Left ventricle myocardium inferior (tissue), 1 donor: ENCODE measurements at regions not wholly inside any gene's neighbourhood (a gene's known extent, or its start where the extent isn't known, plus 50 kb on each side); places are given as distances from the start of the nearest gene placed in this dataset.

Source experiments
- DNase-seq: peaks from one replicate; pipeline ENCODE4 v3.0.0-alpha.2; 2020
- H3K27ac ChIP-seq: fragments of 200-600 bp; replicated peaks from 2 replicates; pipeline ENCODE4 v1.8.0; 2021
- H3K27me3 ChIP-seq: fragments of 200-600 bp; 2 replicates; pipeline ENCODE4 v1.8.0; 2021; ENCODE audit warnings: low read depth
- H3K36me3 ChIP-seq: fragments of 200-600 bp; 2 replicates; pipeline ENCODE4 v1.8.0; 2021
- H3K4me1 ChIP-seq: fragments of 200-600 bp; 2 replicates; pipeline ENCODE4 v1.8.0; 2021
- H3K4me3 ChIP-seq: fragments of 200-600 bp; 2 replicates; pipeline ENCODE4 v1.8.0; 2021; ENCODE audit warnings: mild to moderate bottlenecking, moderate library complexity
- H3K9me3 ChIP-seq: fragments of 200-600 bp; replicated peaks from 2 replicates; pipeline ENCODE4 v1.8.0; 2021
- intact Hi-C: fragments of 100-400 bp; cut with micrococcal nuclease; formaldehyde crosslinking; loops from one replicate; pipeline ENCODE4 v1.11.0; 2022
- TF ChIP-seq, protein P1 (sequence below): fragments of 200-600 bp; IDR thresholded peaks from 2 replicates; pipeline ENCODE4 v1.8.0; 2021; ENCODE audit warnings: antibody characterized with exemption, mild to moderate bottlenecking, borderline replicate concordance
- donor health status: DM: no; HTN: yes; CAD: no; lungs with severe emphysema.

DNA sequence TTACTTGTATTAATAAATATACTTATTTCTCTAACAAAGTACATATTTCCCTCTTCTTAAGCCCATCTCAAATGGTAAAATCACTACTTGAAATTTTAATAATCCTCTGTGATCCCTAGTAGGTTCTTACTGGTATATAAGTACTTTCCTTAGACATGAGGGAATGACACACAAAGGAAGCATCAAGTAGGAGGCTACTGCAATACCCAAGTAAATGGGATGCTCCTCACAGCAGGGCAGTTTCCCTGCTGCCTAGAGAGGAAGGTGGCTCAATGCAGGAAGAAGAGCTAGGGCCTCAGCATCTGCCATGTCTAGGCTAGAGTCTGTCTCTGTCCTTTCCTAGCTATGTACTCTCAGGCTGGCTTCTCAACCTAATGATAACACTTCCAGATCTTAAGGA lies 122.1 kb upstream of the DIPK2B start:
- intact Hi-C loops: loop anchor here (10.0 kb wide), 1 partner anchor 1062 kb away; no protein-coding TSS in a partner anchor
- DNase-seq: no peak
- Histone ChIP-seq H3K36me3 (no peaks in the 10 kb centered on the region), H3K27me3 (no peaks in the 10 kb centered on the region), H3K4me3 (no peak overlapping the region), H3K27ac (no peak overlapping the region), H3K9me3 (no peaks in the 10 kb centered on the region), H3K4me1 (no peaks in the 10 kb centered on the region)
- TF ChIP-seq, protein P1, sequence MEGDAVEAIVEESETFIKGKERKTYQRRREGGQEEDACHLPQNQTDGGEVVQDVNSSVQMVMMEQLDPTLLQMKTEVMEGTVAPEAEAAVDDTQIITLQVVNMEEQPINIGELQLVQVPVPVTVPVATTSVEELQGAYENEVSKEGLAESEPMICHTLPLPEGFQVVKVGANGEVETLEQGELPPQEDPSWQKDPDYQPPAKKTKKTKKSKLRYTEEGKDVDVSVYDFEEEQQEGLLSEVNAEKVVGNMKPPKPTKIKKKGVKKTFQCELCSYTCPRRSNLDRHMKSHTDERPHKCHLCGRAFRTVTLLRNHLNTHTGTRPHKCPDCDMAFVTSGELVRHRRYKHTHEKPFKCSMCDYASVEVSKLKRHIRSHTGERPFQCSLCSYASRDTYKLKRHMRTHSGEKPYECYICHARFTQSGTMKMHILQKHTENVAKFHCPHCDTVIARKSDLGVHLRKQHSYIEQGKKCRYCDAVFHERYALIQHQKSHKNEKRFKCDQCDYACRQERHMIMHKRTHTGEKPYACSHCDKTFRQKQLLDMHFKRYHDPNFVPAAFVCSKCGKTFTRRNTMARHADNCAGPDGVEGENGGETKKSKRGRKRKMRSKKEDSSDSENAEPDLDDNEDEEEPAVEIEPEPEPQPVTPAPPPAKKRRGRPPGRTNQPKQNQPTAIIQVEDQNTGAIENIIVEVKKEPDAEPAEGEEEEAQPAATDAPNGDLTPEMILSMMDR: no peak

- Histone ChIP-seq H3K9me3 (no peaks in the 10 kb centered on the region), H3K4me1 (no peaks in the 10 kb centered on the region), H3K27ac (no peak overlapping the region), H3K27me3 (no peaks in the 10 kb centered on the region), H3K36me3 (no peaks in the 10 kb centered on the region), H3K4me3 (no peak overlapping the region)
- TF ChIP-seq, protein P1: peak; percentile 57
- DNase-seq: no peak
- intact Hi-C loops: loop anchor here (10.0 kb wide), 1 partner anchor 1062 kb away; no protein-coding TSS in a partner anchor
These were observed 121.7 kb upstream of the DIPK2B start for GRCh38 chrX:45322382-45322781.

- H3K36me3 ChIP-seq: no peaks in the 10 kb centered on the region
- intact Hi-C loops: loop anchor here (10.0 kb wide), 1 partner anchor 1065 kb away; no protein-coding TSS in a partner anchor
- no peak overlapping the region for H3K27ac ChIP-seq
- no peaks in the 10 kb centered on the region for H3K9me3 ChIP-seq
- no peaks in the 10 kb centered on the region for H3K4me1 ChIP-seq
- H3K27me3 ChIP-seq: no peaks in the 10 kb centered on the region
- no peak for DNase-seq
- no peak overlapping the region for H3K4me3 ChIP-seq
- TF ChIP-seq, protein P1: no peak
These were observed 119.5 kb upstream of the DIPK2B start for GRCh38 chrX:45320191-45320590.

DNA sequence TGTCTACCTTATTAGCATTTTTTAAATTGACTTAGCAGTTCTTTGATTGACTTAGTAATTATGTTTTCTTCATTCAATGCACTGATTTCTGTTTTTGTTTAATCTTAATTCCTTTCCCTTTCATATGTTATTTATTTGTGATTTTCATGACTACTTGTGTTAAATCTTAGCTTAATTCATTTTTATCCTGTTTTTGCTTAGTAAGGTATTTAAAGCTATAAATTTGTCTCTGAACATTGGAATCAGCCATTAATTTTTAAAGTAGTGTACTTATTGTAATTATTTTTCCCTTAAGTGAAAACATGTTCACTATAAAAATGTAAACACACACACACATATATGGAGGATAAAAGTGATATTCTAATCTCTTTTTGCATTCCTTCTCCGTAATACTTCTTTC lies 109.1 kb upstream of the DIPK2B start:
- H3K4me3 ChIP-seq: no peak overlapping the region
- peaks cover 3% of the 10 kb centered on the region for H3K9me3 ChIP-seq
- H3K27me3 ChIP-seq: no peaks in the 10 kb centered on the region
- H3K27ac ChIP-seq: no peak overlapping the region
- no peak for DNase-seq
- TF ChIP-seq, protein P1: no peak
- intact Hi-C loops: no loop called here
- no peaks in the 10 kb centered on the region for H3K36me3 ChIP-seq
- no peaks in the 10 kb centered on the region for H3K4me1 ChIP-seq

DNA sequence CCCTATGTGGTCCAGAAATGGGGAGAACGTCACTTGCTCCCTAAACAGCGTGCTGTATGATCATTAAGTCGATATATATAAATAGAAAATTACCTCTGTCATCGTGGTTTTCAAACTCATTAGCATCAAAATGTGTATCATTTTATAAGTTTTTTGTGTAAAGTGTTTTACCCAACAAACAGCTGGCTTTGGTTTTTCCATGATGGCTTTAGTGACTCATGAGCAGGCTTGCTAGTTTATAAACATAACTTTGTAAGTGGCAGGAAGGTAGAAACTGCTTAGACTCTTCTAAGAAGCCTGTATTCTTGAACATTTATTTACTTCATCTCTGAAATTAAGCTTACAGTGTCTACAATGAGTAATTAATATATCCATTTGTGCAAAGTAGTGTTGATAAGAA lies 108.4 kb upstream of the DIPK2B start:
- H3K4me1 ChIP-seq: no peaks in the 10 kb centered on the region
- no peaks in the 10 kb centered on the region for H3K27me3 ChIP-seq
- no peak overlapping the region for H3K4me3 ChIP-seq
- TF ChIP-seq, protein P1: no peak
- intact Hi-C loops: no loop called here
- H3K9me3 ChIP-seq: peaks cover 3% of the 10 kb centered on the region
- no peak overlapping the region for H3K27ac ChIP-seq
- H3K36me3 ChIP-seq: no peaks in the 10 kb centered on the region
- no peak for DNase-seq
